ENCODE measurements at regions not wholly inside any gene's neighbourhood (a gene's known extent, or its start where the extent isn't known, plus 50 kb on each side); places are given as distances from the start of the nearest gene placed in this dataset.
"Not testable (repeated sequence)": the region's sequence is repeated elsewhere in the genome, so short reads cannot be mapped to it uniquely, and the experiment has no call there.

DNA sequence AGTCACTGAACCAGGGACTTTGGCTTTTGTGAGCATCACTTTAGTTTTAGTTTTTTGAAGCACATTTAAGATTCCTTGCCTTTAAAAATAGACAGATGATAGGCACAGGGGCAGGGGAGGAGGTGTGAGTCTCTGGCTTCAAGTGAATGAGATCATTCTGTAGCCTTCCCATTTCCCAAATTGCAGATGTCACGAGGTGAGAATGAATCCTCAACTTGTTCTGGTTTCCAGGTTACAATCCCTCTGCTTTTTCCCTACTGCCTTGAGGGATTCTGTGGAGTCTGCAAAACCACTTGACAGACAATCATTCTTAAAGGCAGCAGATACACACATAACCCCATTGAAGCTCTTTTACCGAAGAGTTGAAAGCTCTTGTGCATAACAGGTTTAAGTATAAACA, 332.4 kb downstream of the DMAC1 start:
- DNase-seq (ENCODE audit: low read depth): no peak

DNA sequence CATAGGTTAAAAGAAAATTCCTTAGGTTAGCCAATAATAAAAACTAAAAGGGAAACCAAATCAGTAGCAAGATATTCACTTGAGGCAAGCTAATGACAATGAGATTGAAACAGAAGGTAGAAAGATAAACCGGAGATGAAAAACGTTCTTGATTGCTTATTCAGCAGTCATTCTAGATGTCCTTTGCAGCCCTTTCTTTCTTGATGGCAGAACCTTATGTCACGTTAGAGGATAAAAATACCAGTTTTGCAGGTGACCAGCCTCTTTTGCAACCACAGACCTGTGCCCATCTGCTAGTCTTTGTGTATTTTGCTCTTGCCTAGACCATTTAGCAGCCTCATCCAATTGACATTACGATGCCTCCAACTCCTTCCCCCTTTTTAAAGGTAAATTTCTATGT, 337.8 kb downstream of the DMAC1 start:
- no peak for DNase-seq (ENCODE audit: low read depth)

- no peak for DNase-seq (ENCODE audit: low read depth)
These were observed 342.6 kb downstream of the DMAC1 start for GRCh38 chr9:7456793-7457530.

DNA sequence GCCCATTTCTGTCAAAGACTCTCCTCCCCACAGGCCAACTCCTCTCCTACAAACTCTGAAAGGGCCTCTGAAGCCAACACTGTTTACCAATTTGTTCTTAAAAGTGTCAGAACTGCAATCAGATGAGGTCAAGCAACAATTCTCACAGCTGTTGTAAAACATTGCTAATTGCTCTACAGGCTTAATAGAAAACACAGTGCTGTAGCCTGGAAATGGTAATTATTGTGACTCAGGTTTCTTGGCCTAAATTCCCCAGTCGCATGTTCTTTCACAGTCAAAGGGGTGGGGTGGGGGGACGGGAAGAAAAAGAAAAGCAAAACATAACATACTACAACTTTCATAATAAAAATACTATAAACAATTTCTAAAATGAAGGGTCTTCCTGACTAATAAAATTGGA, 343.2 kb downstream of the DMAC1 start:
- DNase-seq (ENCODE audit: low read depth): no peak

GRCh38 chr9:7454624-7455023, 345.0 kb downstream of the DMAC1 start:
- no peak for DNase-seq (ENCODE audit: low read depth)

- no peak for DNase-seq (ENCODE audit: low read depth)
These were observed 347.2 kb downstream of the DMAC1 start for GRCh38 chr9:7452378-7452777.

DNA sequence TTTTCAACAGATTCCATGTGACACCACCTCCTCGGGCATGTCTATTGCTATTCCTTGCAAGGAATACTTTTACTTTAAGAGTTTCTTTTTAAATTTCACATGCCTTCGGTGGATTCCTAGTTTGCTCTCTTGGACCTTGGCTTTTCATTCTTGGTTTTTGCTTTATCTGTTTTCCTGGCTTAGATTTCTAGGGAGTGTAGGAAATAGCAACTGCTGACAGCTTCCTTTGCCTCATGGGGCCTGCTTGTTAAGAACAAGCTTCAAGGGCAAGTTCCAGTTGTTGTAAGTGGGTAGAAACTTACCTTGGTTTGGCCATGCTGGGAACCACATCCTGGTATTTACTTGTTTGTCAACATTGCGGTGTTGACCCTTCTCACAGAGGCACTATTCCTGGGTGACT, 348.5 kb downstream of the DMAC1 start:
- DNase-seq (ENCODE audit: low read depth): no peak

GRCh38 chr9:7443541-7443940, 356.0 kb downstream of the DMAC1 start:
- DNase-seq (ENCODE audit: low read depth): no peak

DNA sequence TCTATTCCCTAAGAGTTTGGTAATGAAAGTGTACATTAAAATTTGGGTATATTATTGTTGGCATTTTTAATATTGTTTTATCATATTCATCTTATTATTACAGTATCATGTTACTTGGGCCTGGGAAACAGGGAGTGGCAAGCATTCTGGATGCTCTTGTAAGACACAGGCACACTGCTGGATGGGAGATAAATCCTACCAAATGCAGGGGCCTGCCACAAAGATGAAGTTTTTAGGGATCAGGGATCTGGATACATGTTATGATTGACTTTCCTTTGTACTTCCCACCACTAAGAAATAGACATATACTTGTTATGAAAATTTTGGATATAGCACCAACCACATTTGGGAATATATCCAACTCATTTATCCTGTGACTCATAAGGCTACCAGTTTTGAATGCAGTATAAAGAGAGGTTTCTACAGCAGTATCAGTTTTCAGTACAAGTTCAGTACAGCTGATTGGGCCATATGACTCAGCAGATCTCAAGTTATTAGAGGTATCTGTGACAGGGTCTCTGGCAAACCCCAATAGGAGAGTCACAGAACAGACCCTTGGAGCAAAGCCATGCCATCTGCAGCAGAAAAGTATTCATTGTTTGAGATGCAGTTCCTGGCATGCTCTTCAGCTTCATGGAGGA, 360.1 kb downstream of the DMAC1 start:
- no peak for DNase-seq (ENCODE audit: low read depth)

- DNase-seq (ENCODE audit: low read depth): no peak
These were observed 362.8 kb downstream of the DMAC1 start for GRCh38 chr9:7436754-7437153.

DNA sequence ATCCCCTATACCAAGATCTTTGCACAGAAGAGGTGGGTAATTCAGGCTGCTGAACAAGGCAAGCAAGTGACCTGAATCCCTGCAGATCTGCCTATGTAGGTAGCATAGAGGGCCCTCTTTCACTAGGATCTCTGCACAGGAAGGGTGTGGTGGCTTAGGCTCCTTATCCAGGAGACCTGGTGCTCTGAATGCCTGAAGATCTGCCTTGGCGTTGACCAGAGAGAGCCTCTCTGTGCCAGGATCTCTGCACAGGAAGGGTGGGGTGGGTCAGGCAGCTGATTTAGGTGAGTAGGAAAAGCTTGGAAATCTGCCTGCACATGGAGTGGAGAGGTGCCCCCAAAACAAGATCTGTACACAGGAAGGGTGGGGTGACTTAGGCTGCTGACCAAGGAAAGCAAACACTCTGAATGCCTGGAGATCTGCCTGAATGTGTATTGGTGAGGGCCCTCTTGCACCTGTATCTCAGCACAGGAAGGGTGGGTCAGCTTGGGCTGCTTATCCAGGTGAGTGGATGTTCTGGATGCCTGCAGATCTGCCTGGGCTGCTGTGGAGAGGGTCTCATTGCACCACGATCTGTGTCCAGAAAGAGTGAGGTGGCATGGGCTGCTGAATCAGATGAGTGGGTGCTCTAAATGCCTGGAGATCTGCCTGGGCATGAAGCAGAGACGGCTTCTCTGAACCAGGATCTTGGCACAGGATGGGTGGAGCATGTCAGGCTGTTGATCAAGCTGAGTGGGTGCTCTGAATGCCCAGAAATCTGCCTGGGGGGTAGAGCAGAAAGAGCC, 365.9 kb downstream of the DMAC1 start:
- no peak for DNase-seq (ENCODE audit: low read depth)

DNA sequence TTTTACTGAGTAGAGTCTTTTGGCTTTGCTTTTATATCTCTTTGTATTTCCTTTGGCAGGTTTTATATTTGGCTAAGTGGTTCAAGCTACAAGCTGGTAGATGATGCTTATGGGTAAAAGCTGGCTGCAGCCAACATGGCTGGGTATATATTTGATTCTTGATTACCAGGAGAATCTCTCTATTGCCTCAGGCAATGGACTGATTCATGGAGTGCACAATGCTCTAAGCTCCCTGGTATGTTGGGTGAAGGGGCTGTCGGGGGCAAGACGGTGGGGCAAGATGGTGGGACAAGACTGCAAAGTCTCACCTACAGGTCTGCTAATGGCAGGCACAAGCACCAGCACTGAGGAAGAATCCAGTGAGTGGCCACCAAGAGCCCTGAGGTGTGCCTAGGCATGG, 366.6 kb downstream of the DMAC1 start:
- no peak for DNase-seq (ENCODE audit: low read depth)

DNA sequence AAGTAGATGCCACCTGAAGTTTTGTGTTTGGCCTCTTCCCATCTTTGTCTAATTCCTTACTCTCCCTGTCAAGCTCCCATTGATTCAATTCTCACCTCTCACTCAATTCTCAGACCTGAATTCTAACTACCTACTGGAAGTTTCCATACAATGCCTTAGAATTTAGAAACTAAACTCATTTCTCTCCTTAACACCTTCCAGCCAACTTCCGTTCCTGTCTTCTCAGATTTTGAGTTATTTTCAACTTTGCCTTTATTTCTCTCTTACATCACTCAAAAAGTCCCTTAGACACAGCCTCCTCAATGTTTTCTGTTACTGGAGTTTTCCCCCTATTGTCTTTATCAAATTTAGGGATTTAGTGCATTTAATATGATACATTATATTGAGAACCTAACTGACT, 382.2 kb downstream of the DMAC1 start:
- DNase-seq (ENCODE audit: low read depth): not testable (repeated sequence)

DNA sequence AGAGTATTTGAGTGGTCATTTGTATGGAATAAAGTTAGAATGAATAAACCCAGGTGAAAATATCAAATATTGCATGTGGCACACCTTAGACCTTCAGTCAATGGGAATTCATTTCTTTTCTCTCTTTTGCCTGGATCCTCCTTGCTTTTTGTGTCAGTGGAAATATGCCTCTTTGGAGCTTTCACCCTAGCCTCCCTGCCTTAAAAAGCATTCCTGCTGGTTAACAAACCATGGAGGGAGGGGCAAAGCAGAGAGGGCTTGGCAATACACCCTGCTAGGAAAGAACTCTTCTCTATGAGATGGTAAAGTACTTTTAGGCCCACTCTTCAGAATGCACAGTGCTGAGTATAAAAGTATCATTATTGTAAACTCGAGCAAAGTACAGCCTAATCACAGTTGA, 383.7 kb downstream of the DMAC1 start:
- DNase-seq (ENCODE audit: low read depth): no peak

DNA sequence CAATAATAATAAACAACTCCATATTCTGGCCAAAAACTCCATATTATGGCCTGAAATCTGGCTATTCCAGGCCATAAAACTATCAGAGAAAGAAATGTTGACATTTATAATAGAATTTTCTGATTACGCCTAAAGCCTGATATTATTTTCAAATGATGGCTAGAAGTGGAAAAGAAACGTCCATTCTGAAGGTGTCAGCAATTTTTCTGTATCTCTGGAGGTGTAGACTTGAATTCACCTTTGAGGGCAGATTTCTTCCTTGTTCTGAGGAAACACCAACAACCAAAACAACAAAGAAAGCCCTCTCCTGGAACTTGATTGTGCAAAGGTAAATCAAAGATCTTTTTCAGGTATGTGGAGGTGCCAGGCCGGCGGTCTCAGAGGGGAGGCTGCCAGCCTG, 390.7 kb downstream of the DMAC1 start:
- no peak for DNase-seq (ENCODE audit: low read depth)

- no peak for DNase-seq (ENCODE audit: low read depth)
These were observed 392.3 kb downstream of the DMAC1 start for GRCh38 chr9:7407246-7407645.

- no peak for DNase-seq (ENCODE audit: low read depth)
These were observed 393.5 kb downstream of the DMAC1 start for GRCh38 chr9:7405924-7406604.

- DNase-seq (ENCODE audit: low read depth): no peak
These were observed 395.6 kb downstream of the DMAC1 start for GRCh38 chr9:7403839-7404487.

GRCh38 chr9:7403028-7403389, 396.6 kb downstream of the DMAC1 start:
- DNase-seq (ENCODE audit: low read depth): no peak

GRCh38 chr9:7402334-7403027, 397.1 kb downstream of the DMAC1 start:
- DNase-seq (ENCODE audit: low read depth): no peak

DNA sequence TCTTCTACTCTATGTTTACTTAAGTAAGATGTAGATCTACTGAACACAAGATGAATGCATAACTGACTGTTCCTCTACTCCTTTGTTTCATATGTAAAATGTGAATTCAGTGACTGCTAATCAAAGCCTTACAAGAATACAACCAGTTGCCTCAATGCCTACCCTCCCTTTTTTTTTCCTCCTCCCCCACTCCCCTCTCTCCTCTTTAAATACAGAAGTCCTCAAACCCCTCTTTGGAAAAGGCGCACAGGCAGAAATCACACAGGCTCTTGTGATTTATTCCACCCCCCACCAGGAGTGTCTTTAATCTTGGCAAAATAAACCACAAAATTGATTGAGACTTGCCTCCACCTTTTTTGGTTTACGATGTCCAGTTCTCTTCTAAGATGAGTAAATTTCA, 398.5 kb downstream of the DMAC1 start:
- no peak for DNase-seq (ENCODE audit: low read depth)

Measured in activated T-cell treated with anti-CD3 and anti-CD28 coated beads for 24 hours (primary cell).